ENCODE measurements at regions not wholly inside any gene's neighbourhood (a gene's known extent, or its start where the extent isn't known, plus 50 kb on each side); places are given as distances from the start of the nearest gene placed in this dataset.
A peak's percentile ranks its signal among the peaks of the same experiment; 100 is the strongest.

GRCh38 chr6:156111913-156112312, 656.3 kb upstream of the NOX3 start:
- H3K36me3 Mint-ChIP-seq (ENCODE audit: low read depth): no peaks in the 10 kb centered on the region
- peaks cover 6% of the 10 kb centered on the region for H3K9me3 Mint-ChIP-seq
- no peaks in the 10 kb centered on the region for H3K4me1 Mint-ChIP-seq
- H3K27ac Mint-ChIP-seq: no peak overlapping the region
- no peak for ATAC-seq (replicated peaks)
- no peak overlapping the region for H3K4me3 Mint-ChIP-seq
- H3K27me3 Mint-ChIP-seq: no peaks in the 10 kb centered on the region

- H3K4me3 Mint-ChIP-seq: no peak overlapping the region
- H3K36me3 Mint-ChIP-seq (ENCODE audit: low read depth): no peaks in the 10 kb centered on the region
- ATAC-seq (replicated peaks): no peak
- no peaks in the 10 kb centered on the region for H3K4me1 Mint-ChIP-seq
- no peaks in the 10 kb centered on the region for H3K27me3 Mint-ChIP-seq
- no peak overlapping the region for H3K27ac Mint-ChIP-seq
- H3K9me3 Mint-ChIP-seq: peaks cover 4% of the 10 kb centered on the region
These were observed 654.6 kb upstream of the NOX3 start for GRCh38 chr6:156110249-156110648.

- H3K27me3 Mint-ChIP-seq: no peaks in the 10 kb centered on the region
- H3K4me1 Mint-ChIP-seq: no peaks in the 10 kb centered on the region
- H3K27ac Mint-ChIP-seq: no peak overlapping the region
- ATAC-seq (replicated peaks): no peak
- no peaks in the 10 kb centered on the region for H3K9me3 Mint-ChIP-seq
- H3K4me3 Mint-ChIP-seq: no peak overlapping the region
- H3K36me3 Mint-ChIP-seq (ENCODE audit: low read depth): no peaks in the 10 kb centered on the region
These were observed 654.1 kb upstream of the NOX3 start for GRCh38 chr6:156109713-156110112.

- Mint-ChIP-seq H3K9me3 (peaks cover 4% of the 10 kb centered on the region), H3K27me3 (no peaks in the 10 kb centered on the region), H3K4me1 (no peaks in the 10 kb centered on the region), H3K27ac (peak overlapping the region; percentile 75), H3K4me3 (peak overlapping the region; percentile 51), H3K36me3 (ENCODE audit: low read depth) (no peaks in the 10 kb centered on the region)
- peak; percentile 89 for ATAC-seq (replicated peaks)
These were observed 652.0 kb upstream of the NOX3 start for GRCh38 chr6:156107624-156108101.

- H3K4me3 Mint-ChIP-seq: no peak overlapping the region
These were observed 646.5 kb upstream of the NOX3 start for GRCh38 chr6:156102129-156102528.

GRCh38 chr6:156098839-156099238, 643.2 kb upstream of the NOX3 start:
- H3K27ac Mint-ChIP-seq: no peak overlapping the region
- ATAC-seq (replicated peaks): peak; percentile 29
- no peak overlapping the region for H3K4me3 Mint-ChIP-seq
- H3K36me3 Mint-ChIP-seq (ENCODE audit: low read depth): no peaks in the 10 kb centered on the region
- no peaks in the 10 kb centered on the region for H3K4me1 Mint-ChIP-seq
- no peaks in the 10 kb centered on the region for H3K27me3 Mint-ChIP-seq
- peaks cover 8% of the 10 kb centered on the region for H3K9me3 Mint-ChIP-seq

More at GRCh38 chr6:156102129-156102528, 646.5 kb upstream of the NOX3 start:
- Mint-ChIP-seq H3K27me3 (no peaks in the 10 kb centered on the region), H3K4me1 (no peaks in the 10 kb centered on the region), H3K27ac (no peak overlapping the region), H3K9me3 (peaks cover 8% of the 10 kb centered on the region), H3K36me3 (ENCODE audit: low read depth) (no peaks in the 10 kb centered on the region)
- no peak for ATAC-seq (replicated peaks)

- Mint-ChIP-seq H3K4me3 (no peak overlapping the region), H3K36me3 (ENCODE audit: low read depth) (no peaks in the 10 kb centered on the region), H3K4me1 (no peaks in the 10 kb centered on the region), H3K27me3 (no peaks in the 10 kb centered on the region), H3K27ac (no peak overlapping the region), H3K9me3 (peaks cover 30% of the 10 kb centered on the region)
- no peak for ATAC-seq (replicated peaks)
These were observed 631.8 kb upstream of the NOX3 start for GRCh38 chr6:156087487-156087886.

- H3K27me3 Mint-ChIP-seq: no peaks in the 10 kb centered on the region
- peaks cover 4% of the 10 kb centered on the region for H3K9me3 Mint-ChIP-seq
- no peak for ATAC-seq (replicated peaks)
These were observed 626.4 kb upstream of the NOX3 start for GRCh38 chr6:156082012-156082411.

GRCh38 chr6:156080371-156080770, 624.7 kb upstream of the NOX3 start:
- H3K4me1 Mint-ChIP-seq: no peaks in the 10 kb centered on the region
- H3K27me3 Mint-ChIP-seq: no peaks in the 10 kb centered on the region
- no peaks in the 10 kb centered on the region for H3K9me3 Mint-ChIP-seq
- no peaks in the 10 kb centered on the region for H3K36me3 Mint-ChIP-seq (ENCODE audit: low read depth)
- no peak overlapping the region for H3K27ac Mint-ChIP-seq
- ATAC-seq (replicated peaks): peak; percentile 29
- no peak overlapping the region for H3K4me3 Mint-ChIP-seq

More at GRCh38 chr6:156082012-156082411, 626.4 kb upstream of the NOX3 start:
- Mint-ChIP-seq H3K4me1 (no peaks in the 10 kb centered on the region), H3K27ac (no peak overlapping the region), H3K36me3 (ENCODE audit: low read depth) (no peaks in the 10 kb centered on the region), H3K4me3 (no peak overlapping the region)

- no peaks in the 10 kb centered on the region for H3K27me3 Mint-ChIP-seq
- H3K27ac Mint-ChIP-seq: no peak overlapping the region
- H3K4me1 Mint-ChIP-seq: peaks cover 3% of the 10 kb centered on the region
- no peak for ATAC-seq (replicated peaks)
- H3K9me3 Mint-ChIP-seq: no peaks in the 10 kb centered on the region
- no peaks in the 10 kb centered on the region for H3K36me3 Mint-ChIP-seq (ENCODE audit: low read depth)
- no peak overlapping the region for H3K4me3 Mint-ChIP-seq
These were observed 613.2 kb upstream of the NOX3 start for GRCh38 chr6:156068881-156069280.

- no peaks in the 10 kb centered on the region for H3K27me3 Mint-ChIP-seq
- H3K4me1 Mint-ChIP-seq: no peaks in the 10 kb centered on the region
- no peaks in the 10 kb centered on the region for H3K9me3 Mint-ChIP-seq
- no peak overlapping the region for H3K27ac Mint-ChIP-seq
- no peaks in the 10 kb centered on the region for H3K36me3 Mint-ChIP-seq (ENCODE audit: low read depth)
- no peak for ATAC-seq (replicated peaks)
- no peak overlapping the region for H3K4me3 Mint-ChIP-seq
These were observed 610.2 kb upstream of the NOX3 start for GRCh38 chr6:156065849-156066248.

GRCh38 chr6:156062091-156062563, 606.5 kb upstream of the NOX3 start:
- Mint-ChIP-seq H3K36me3 (ENCODE audit: low read depth) (no peaks in the 10 kb centered on the region), H3K27ac (no peak overlapping the region), H3K4me1 (no peaks in the 10 kb centered on the region), H3K27me3 (no peaks in the 10 kb centered on the region), H3K4me3 (no peak overlapping the region), H3K9me3 (no peaks in the 10 kb centered on the region)
- ATAC-seq (replicated peaks): no peak

GRCh38 chr6:156061465-156061864, 605.8 kb upstream of the NOX3 start:
- Mint-ChIP-seq H3K36me3 (ENCODE audit: low read depth) (no peaks in the 10 kb centered on the region), H3K4me3 (no peak overlapping the region), H3K27ac (no peak overlapping the region), H3K4me1 (no peaks in the 10 kb centered on the region), H3K27me3 (no peaks in the 10 kb centered on the region), H3K9me3 (no peaks in the 10 kb centered on the region)
- no peak for ATAC-seq (replicated peaks)

GRCh38 chr6:156060013-156060412, 604.4 kb upstream of the NOX3 start:
- Mint-ChIP-seq H3K27me3 (no peaks in the 10 kb centered on the region), H3K27ac (peak overlapping the region; percentile 10), H3K36me3 (ENCODE audit: low read depth) (no peaks in the 10 kb centered on the region), H3K4me3 (peak overlapping the region; percentile 27), H3K9me3 (no peaks in the 10 kb centered on the region), H3K4me1 (no peaks in the 10 kb centered on the region)
- peak; percentile 89 for ATAC-seq (replicated peaks)

GRCh38 chr6:156058356-156058755, 602.7 kb upstream of the NOX3 start:
- H3K4me3 Mint-ChIP-seq: no peak overlapping the region
- no peaks in the 10 kb centered on the region for H3K36me3 Mint-ChIP-seq (ENCODE audit: low read depth)
- H3K27me3 Mint-ChIP-seq: no peaks in the 10 kb centered on the region
- no peaks in the 10 kb centered on the region for H3K9me3 Mint-ChIP-seq
- no peak overlapping the region for H3K27ac Mint-ChIP-seq
- H3K4me1 Mint-ChIP-seq: no peaks in the 10 kb centered on the region
- no peak for ATAC-seq (replicated peaks)

GRCh38 chr6:156057869-156058268, 602.2 kb upstream of the NOX3 start:
- H3K9me3 Mint-ChIP-seq: no peaks in the 10 kb centered on the region
- H3K4me3 Mint-ChIP-seq: no peak overlapping the region
- H3K4me1 Mint-ChIP-seq: no peaks in the 10 kb centered on the region
- no peak overlapping the region for H3K27ac Mint-ChIP-seq
- no peaks in the 10 kb centered on the region for H3K27me3 Mint-ChIP-seq
- H3K36me3 Mint-ChIP-seq (ENCODE audit: low read depth): no peaks in the 10 kb centered on the region
- no peak for ATAC-seq (replicated peaks)
